HCT116 (cell line): ENCODE measurements at regions not wholly inside any gene's neighbourhood (a gene's known extent, or its start where the extent isn't known, plus 50 kb on each side); places are given as distances from the start of the nearest gene placed in this dataset.

Experiments used
- ATAC-seq: fragments of 200-7000 bp; cut with Tn5 transposase; 2 replicates; pipeline ENCODE4 v1.9.1; 2020; ENCODE audit warnings: mild to moderate bottlenecking, moderate library complexity
- BruUV-seq: library from RNA; stranded (reverse); fragments of 400-500 nt; replicated peaks from 2 replicates; lab custom pipeline; 2021; lab: Mats Ljungman, UMichigan
- CTCF ChIA-PET: fragments of 300-600 bp; sonication (Branson Sonifier 250); formaldehyde crosslinking; loops from one replicate; lab custom pipeline; 2021; ENCODE audit warnings: antibody characterized with exemption; lab: Charles Lee
- POLR2A ChIA-PET: fragments of 300-600, 350-600 bp; sonication (Branson Sonifier 250); formaldehyde crosslinking; loops from one replicate; lab custom pipeline; 2021; ENCODE audit warnings: antibody characterized with exemption; lab: Charles Lee
- RAD21 ChIA-PET, 2 experiments: fragments of 300-600 bp; sonication (Branson Sonifier 250); formaldehyde crosslinking; loops; one replicate each; lab custom pipeline; 2023; ENCODE audit warnings: low total read pairs in 2 of 2; ENCODE audit not compliant: uncharacterized antibody in 2 of 2, unreplicated experiment in 2 of 2, low non-redundant PET in 1 of 2; lab: Charles Lee
- DNase-seq: peaks from one replicate; pipeline ENCODE4 v3.0.0-alpha.2; 2010; ENCODE audit warnings: low read depth, low spot score
- H2AFZ ChIP-seq: fragments of 200-600 bp; shearing (Covaris generic), sonication (generic); 2 replicates; pipeline ENCODE4 v1.6.1; 2017; ENCODE audit warnings: low read depth, mixed run types, mixed read lengths, antibody characterized with exemption, low read length; ENCODE audit not compliant: poor library complexity, severe bottlenecking
- H3K27ac ChIP-seq: 2 replicates; pipeline ENCODE4 v1.5.1; 2012; ENCODE audit warnings: low read depth, low read length
- H3K27me3 ChIP-seq: fragments of 200-600 bp; sonication (generic); 2 replicates; pipeline ENCODE4 v1.6.1; 2016; ENCODE audit warnings: mixed run types, low read length, mixed read lengths; ENCODE audit not compliant: insufficient read depth
- H3K36me3 ChIP-seq, 2 experiments: fragments of 200-500 bp in 1 of 2; fragments of 200-600 bp in 1 of 2; sonication (Bioruptor generic) in 1 of 2; sonication (generic) in 1 of 2; 2 replicates each; pipeline versions ENCODE4 v1.5.1 to v1.6.1; 2014 to 2016; ENCODE audit warnings: low read length in 2 of 2, inconsistent platforms in 1 of 2, mixed read lengths in 1 of 2, mixed run types in 1 of 2; ENCODE audit not compliant: insufficient read depth in 2 of 2, control insufficient read depth in 1 of 2
- H3K4me1 ChIP-seq, 2 experiments: fragments of 200-600 bp in 1 of 2; sonication (generic) in 1 of 2; 2 replicates each; pipeline versions ENCODE4 v1.5.1 to v1.6.1; 2012 to 2017; ENCODE audit warnings: low read length in 2 of 2, inconsistent platforms in 1 of 2, mild to moderate bottlenecking in 1 of 2, mixed read lengths in 1 of 2, mixed run types in 1 of 2, moderate library complexity in 1 of 2; ENCODE audit not compliant: insufficient read depth in 2 of 2, control insufficient read depth in 1 of 2
- H3K4me2 ChIP-seq: fragments of 200-600 bp; sonication (generic); 2 replicates; pipeline ENCODE4 v1.6.1; 2017; ENCODE audit warnings: mixed run types, low read length, mixed read lengths
- H3K4me3 ChIP-seq, 2 experiments: fragments of 200-600 bp in 1 of 2; sonication (generic) in 1 of 2; replicated peaks in 1 of 2; 2 replicates each; pipeline ENCODE4 v1.5.1; 2011 to 2016; ENCODE audit warnings: low read length in 2 of 2, control low read depth in 1 of 2, low read depth in 1 of 2, mild to moderate bottlenecking in 1 of 2, mixed read lengths in 1 of 2, mixed run types in 1 of 2
- H3K79me2 ChIP-seq: fragments of 200-600 bp; sonication (generic); 2 replicates; pipeline ENCODE4 v1.6.1; 2017; ENCODE audit warnings: mild to moderate bottlenecking, mixed run types, low read length, moderate library complexity, mixed read lengths; ENCODE audit not compliant: insufficient read depth
- H3K9ac ChIP-seq: fragments of 200-600 bp; sonication (generic); 2 replicates; pipeline ENCODE4 v1.6.1; 2016; ENCODE audit warnings: low read length, mixed read lengths
- H3K9me2 ChIP-seq: fragments of 200-600 bp; sonication (generic), shearing (Covaris generic); 2 replicates; pipeline ENCODE4 v1.6.1; 2017; ENCODE audit warnings: mixed run types, mild to moderate bottlenecking, moderate library complexity; ENCODE audit not compliant: insufficient read depth
- H3K9me3 ChIP-seq, 2 experiments: fragments of 200-500 bp in 1 of 2; fragments of 200-600 bp in 1 of 2; sonication (Bioruptor generic) in 1 of 2; sonication (generic) in 1 of 2; 2 replicates each; pipeline ENCODE4 v1.6.1; 2014 to 2017; ENCODE audit warnings: low read length in 2 of 2, mixed read lengths in 2 of 2, inconsistent platforms in 1 of 2, low read depth in 1 of 2, mild to moderate bottlenecking in 1 of 2, mixed run types in 1 of 2, moderate library complexity in 1 of 2; ENCODE audit not compliant: control insufficient read depth in 1 of 2, insufficient read depth in 1 of 2
- H4K20me1 ChIP-seq: fragments of 200-600 bp; sonication (generic), shearing (Covaris generic); 2 replicates; pipeline ENCODE4 v1.6.1; 2017; ENCODE audit warnings: mixed run types, mild to moderate bottlenecking, moderate library complexity; ENCODE audit not compliant: insufficient read depth
- ATF3 ChIP-seq: IDR thresholded peaks from 2 replicates; pipeline ENCODE4 v1.6.1; 2012
- CBX3 ChIP-seq: IDR thresholded peaks from 2 replicates; pipeline ENCODE4 v1.6.1; 2012; ENCODE audit warnings: low read depth
- CEBPB ChIP-seq: IDR thresholded peaks from 2 replicates; pipeline ENCODE4 v1.6.1; 2012; ENCODE audit warnings: low read depth
- CTCF ChIP-seq, 3 experiments: fragments of 200-600 bp in 1 of 3; sonication (generic) in 1 of 3; IDR thresholded peaks in 2 of 3; conservative IDR thresholded peaks in 1 of 3; 2 replicates each; pipeline ENCODE4 v1.5.1; 2012 to 2017; ENCODE audit warnings: low read depth in 2 of 3, low read length in 2 of 3, antibody characterized with exemption in 1 of 3, borderline replicate concordance in 1 of 3, control low read depth in 1 of 3, mild to moderate bottlenecking in 1 of 3, mixed read lengths in 1 of 3, mixed run types in 1 of 3, moderate library complexity in 1 of 3; ENCODE audit not compliant: insufficient read depth in 1 of 3
- EGR1 ChIP-seq: IDR thresholded peaks from 2 replicates; pipeline ENCODE4 v1.6.1; 2012; ENCODE audit warnings: low read depth
- ELF1 ChIP-seq: IDR thresholded peaks from 2 replicates; pipeline ENCODE4 v1.6.1; 2012; ENCODE audit warnings: low read depth, borderline replicate concordance
- EZH2 ChIP-seq: fragments of 200-600 bp; sonication (generic); IDR thresholded peaks from 2 replicates; pipeline ENCODE4 v1.6.1; 2017; ENCODE audit warnings: antibody characterized with exemption, mixed run types
- FOSL1 ChIP-seq: IDR thresholded peaks from 2 replicates; pipeline ENCODE4 v1.6.1; 2012; ENCODE audit warnings: low read depth
- POLR2A ChIP-seq: IDR thresholded peaks from 2 replicates; pipeline ENCODE4 v1.7.0; 2011; ENCODE audit warnings: borderline replicate concordance; ENCODE audit not compliant: insufficient read depth, insufficient read length; ENCODE audit errors: extremely low read depth
- SIN3A ChIP-seq: IDR thresholded peaks from 2 replicates; pipeline ENCODE4 v1.6.1; 2012; ENCODE audit warnings: low read depth
- SP1 ChIP-seq: IDR thresholded peaks from 2 replicates; pipeline ENCODE4 v1.6.1; 2012; ENCODE audit warnings: low read depth
- TCF7L2 ChIP-seq: IDR thresholded peaks from 2 replicates; pipeline ENCODE4 v1.7.0; 2011; ENCODE audit warnings: borderline replicate concordance, inconsistent platforms; ENCODE audit not compliant: insufficient read depth, insufficient read length; ENCODE audit errors: extremely low read depth
- YY1 ChIP-seq: IDR thresholded peaks from 2 replicates; pipeline ENCODE4 v1.6.1; 2011; ENCODE audit warnings: low read length, low read depth, moderate library complexity, mild to moderate bottlenecking; ENCODE audit not compliant: insufficient replicate concordance; ENCODE audit errors: extremely low read depth
- ZFX ChIP-seq: fragments of 450-650 bp; IDR thresholded peaks from 2 replicates; pipeline ENCODE4 v1.6.1; 2017
- ZNF274 ChIP-seq: fragments of 200-500 bp; sonication (Bioruptor generic); IDR thresholded peaks from 2 replicates; pipeline ENCODE4 v1.6.1; 2014; ENCODE audit warnings: mild to moderate bottlenecking, low read depth, low read length, inconsistent platforms
- intact Hi-C: fragments of 100-400 bp; cut with micrococcal nuclease; formaldehyde crosslinking; loops from 2 replicates; pipeline ENCODE4 v1.10.0; 2022
- TF ChIP-seq, protein P1 (sequence below): IDR thresholded peaks from 2 replicates; pipeline ENCODE4 v1.6.1; 2012; ENCODE audit warnings: low read depth
- TF ChIP-seq, protein P2 (sequence below): IDR thresholded peaks from 2 replicates; pipeline ENCODE4 v1.6.1; 2011; ENCODE audit warnings: mild to moderate bottlenecking, low read length, moderate library complexity; ENCODE audit not compliant: insufficient replicate concordance; ENCODE audit errors: extremely low read depth
- TF ChIP-seq, protein P3 (sequence below): IDR thresholded peaks from 2 replicates; pipeline ENCODE4 v1.6.1; 2012

- Histone ChIP-seq H3K4me1 (no peaks in the 10 kb centered on the region), H3K79me2 (no peaks in the 10 kb centered on the region), H3K9me3 (no peaks in the 10 kb centered on the region), H3K27me3 (no peaks in the 10 kb centered on the region), H3K9me2 (no peaks in the 10 kb centered on the region), H3K27ac (no peak overlapping the region), H4K20me1 (no peaks in the 10 kb centered on the region), H3K36me3 (no peaks in the 10 kb centered on the region), H3K4me3 (no peak overlapping the region), H2AFZ (no peak overlapping the region), H3K9ac (no peak overlapping the region), H3K4me2 (no peak overlapping the region)
- RAD21 ChIA-PET: no interaction called here
- TF ChIP-seq, protein P1, sequence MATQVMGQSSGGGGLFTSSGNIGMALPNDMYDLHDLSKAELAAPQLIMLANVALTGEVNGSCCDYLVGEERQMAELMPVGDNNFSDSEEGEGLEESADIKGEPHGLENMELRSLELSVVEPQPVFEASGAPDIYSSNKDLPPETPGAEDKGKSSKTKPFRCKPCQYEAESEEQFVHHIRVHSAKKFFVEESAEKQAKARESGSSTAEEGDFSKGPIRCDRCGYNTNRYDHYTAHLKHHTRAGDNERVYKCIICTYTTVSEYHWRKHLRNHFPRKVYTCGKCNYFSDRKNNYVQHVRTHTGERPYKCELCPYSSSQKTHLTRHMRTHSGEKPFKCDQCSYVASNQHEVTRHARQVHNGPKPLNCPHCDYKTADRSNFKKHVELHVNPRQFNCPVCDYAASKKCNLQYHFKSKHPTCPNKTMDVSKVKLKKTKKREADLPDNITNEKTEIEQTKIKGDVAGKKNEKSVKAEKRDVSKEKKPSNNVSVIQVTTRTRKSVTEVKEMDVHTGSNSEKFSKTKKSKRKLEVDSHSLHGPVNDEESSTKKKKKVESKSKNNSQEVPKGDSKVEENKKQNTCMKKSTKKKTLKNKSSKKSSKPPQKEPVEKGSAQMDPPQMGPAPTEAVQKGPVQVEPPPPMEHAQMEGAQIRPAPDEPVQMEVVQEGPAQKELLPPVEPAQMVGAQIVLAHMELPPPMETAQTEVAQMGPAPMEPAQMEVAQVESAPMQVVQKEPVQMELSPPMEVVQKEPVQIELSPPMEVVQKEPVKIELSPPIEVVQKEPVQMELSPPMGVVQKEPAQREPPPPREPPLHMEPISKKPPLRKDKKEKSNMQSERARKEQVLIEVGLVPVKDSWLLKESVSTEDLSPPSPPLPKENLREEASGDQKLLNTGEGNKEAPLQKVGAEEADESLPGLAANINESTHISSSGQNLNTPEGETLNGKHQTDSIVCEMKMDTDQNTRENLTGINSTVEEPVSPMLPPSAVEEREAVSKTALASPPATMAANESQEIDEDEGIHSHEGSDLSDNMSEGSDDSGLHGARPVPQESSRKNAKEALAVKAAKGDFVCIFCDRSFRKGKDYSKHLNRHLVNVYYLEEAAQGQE: no peak
- TF ChIP-seq YY1 (no peak), ATF3 (no peak), CEBPB (no peak), EGR1 (no peak), CTCF (IDR thresholded peaks at IDR 0.05 in 2 of 3, conservative IDR thresholded peaks at IDR 0.05 in 1 of 3; ENCODE audit: borderline replicate concordance in 1 of 3, insufficient read depth in 1 of 3, low read depth in 2 of 3, low read length in 2 of 3) (no peak), TCF7L2 (no peak), ZNF274 (no peak), SIN3A (no peak), ELF1 (no peak), CBX3 (no peak), SP1 (no peak), POLR2A (no peak), ZFX (no peak), FOSL1 (no peak), EZH2 (no peak)
- TF ChIP-seq, protein P2, sequence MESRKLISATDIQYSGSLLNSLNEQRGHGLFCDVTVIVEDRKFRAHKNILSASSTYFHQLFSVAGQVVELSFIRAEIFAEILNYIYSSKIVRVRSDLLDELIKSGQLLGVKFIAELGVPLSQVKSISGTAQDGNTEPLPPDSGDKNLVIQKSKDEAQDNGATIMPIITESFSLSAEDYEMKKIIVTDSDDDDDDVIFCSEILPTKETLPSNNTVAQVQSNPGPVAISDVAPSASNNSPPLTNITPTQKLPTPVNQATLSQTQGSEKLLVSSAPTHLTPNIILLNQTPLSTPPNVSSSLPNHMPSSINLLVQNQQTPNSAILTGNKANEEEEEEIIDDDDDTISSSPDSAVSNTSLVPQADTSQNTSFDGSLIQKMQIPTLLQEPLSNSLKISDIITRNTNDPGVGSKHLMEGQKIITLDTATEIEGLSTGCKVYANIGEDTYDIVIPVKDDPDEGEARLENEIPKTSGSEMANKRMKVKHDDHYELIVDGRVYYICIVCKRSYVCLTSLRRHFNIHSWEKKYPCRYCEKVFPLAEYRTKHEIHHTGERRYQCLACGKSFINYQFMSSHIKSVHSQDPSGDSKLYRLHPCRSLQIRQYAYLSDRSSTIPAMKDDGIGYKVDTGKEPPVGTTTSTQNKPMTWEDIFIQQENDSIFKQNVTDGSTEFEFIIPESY: no peak
- TF ChIP-seq, protein P3, sequence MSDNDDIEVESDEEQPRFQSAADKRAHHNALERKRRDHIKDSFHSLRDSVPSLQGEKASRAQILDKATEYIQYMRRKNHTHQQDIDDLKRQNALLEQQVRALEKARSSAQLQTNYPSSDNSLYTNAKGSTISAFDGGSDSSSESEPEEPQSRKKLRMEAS: no peak
- no TSS peak for BruUV-seq
- intact Hi-C loops: no loop called here
- ATAC-seq: 0 out of 2 replicates have a peak, but pooled peaks have one; percentile 9
- POLR2A ChIA-PET: no interaction called here
- DNase-seq: no peak
- CTCF ChIA-PET: no interaction called here
These were observed 115.9 kb downstream of the LITAF start for GRCh38 chr16:11470676-11471415.
